Caco-2 (cell line): ENCODE measurements at regions not wholly inside any gene's neighbourhood (a gene's known extent, or its start where the extent isn't known, plus 50 kb on each side); places are given as distances from the start of the nearest gene placed in this dataset.

Experiments
- BruUV-seq: library from RNA; stranded (reverse); fragments of 400-500 nt; replicated peaks from 2 replicates; lab custom pipeline; 2021; lab: Mats Ljungman, UMichigan
- CTCF ChIA-PET: fragments of 300-600 bp; sonication (Branson Sonifier 250); formaldehyde crosslinking; loops from one replicate; lab custom pipeline; 2022; ENCODE audit warnings: antibody characterized with exemption; lab: Charles Lee
- POLR2A ChIA-PET: fragments of 300-600 bp; sonication (Branson Sonifier 250); formaldehyde crosslinking; loops from one replicate; lab custom pipeline; 2022; ENCODE audit warnings: antibody characterized with exemption; lab: Charles Lee
- DNase-seq, 2 experiments: peaks; one replicate each; pipeline versions ENCODE4 v3.0.0 to v3.0.0-alpha.2; 2020 to 2022
- H3K27me3 ChIP-seq: replicated peaks from 2 replicates; pipeline ENCODE4 v1.6.0; 2011; ENCODE audit warnings: low read length; ENCODE audit not compliant: control insufficient read depth, insufficient read depth
- H3K36me3 ChIP-seq: 2 replicates; pipeline ENCODE4 v1.5.1; 2011; ENCODE audit warnings: low read length; ENCODE audit not compliant: control insufficient read depth, insufficient read depth
- H3K4me1 ChIP-seq: fragments of 250-450 bp; sonication (Bioruptor Pico); 2 replicates; pipeline ENCODE4 v1.5.1; 2020; ENCODE audit warnings: mild to moderate bottlenecking
- H3K4me3 ChIP-seq: 2 replicates; pipeline ENCODE4 v1.5.1; 2011; ENCODE audit warnings: low read depth, mild to moderate bottlenecking, control low read depth, low read length
- H3K9me3 ChIP-seq: fragments of 250-450 bp; sonication (Bioruptor Pico); 2 replicates; pipeline ENCODE4 v1.5.1; 2020; ENCODE audit warnings: mild to moderate bottlenecking, moderate library complexity
- H3K27ac Mint-ChIP-seq: one replicate; pipeline ENCODE4 v1.8.0; 2022; ENCODE audit warnings: mixed read lengths; ENCODE audit not compliant: unreplicated experiment
- H3K27me3 Mint-ChIP-seq: one replicate; pipeline ENCODE4 v1.8.0; 2022; ENCODE audit warnings: mixed read lengths; ENCODE audit not compliant: insufficient read depth, unreplicated experiment
- H3K36me3 Mint-ChIP-seq: one replicate; pipeline ENCODE4 v1.8.0; 2022; ENCODE audit warnings: mild to moderate bottlenecking, mixed read lengths; ENCODE audit not compliant: insufficient read depth, unreplicated experiment
- H3K4me1 Mint-ChIP-seq: one replicate; pipeline ENCODE4 v1.8.0; 2022; ENCODE audit warnings: low read depth, mixed read lengths; ENCODE audit not compliant: unreplicated experiment
- H3K4me3 Mint-ChIP-seq: one replicate; pipeline ENCODE4 v1.8.0; 2022; ENCODE audit warnings: mild to moderate bottlenecking, moderate library complexity, mixed read lengths; ENCODE audit not compliant: unreplicated experiment
- H3K9me3 Mint-ChIP-seq: one replicate; pipeline ENCODE4 v1.8.0; 2022; ENCODE audit warnings: mixed read lengths; ENCODE audit not compliant: unreplicated experiment
- CTCF ChIP-seq, 2 experiments: fragments of 200-600 bp in 1 of 2; IDR thresholded peaks; 1 replicate in 1 of 2; 2 replicates in 1 of 2; pipeline versions ENCODE4 v1.5.1 to v1.8.0; 2011 to 2022; ENCODE audit warnings: antibody characterized with exemption in 1 of 2, control low read depth in 1 of 2, inconsistent platforms in 1 of 2, low read depth in 1 of 2, low read length in 1 of 2, mild to moderate bottlenecking in 1 of 2, moderate library complexity in 1 of 2; ENCODE audit not compliant: insufficient read depth in 1 of 2, severe bottlenecking in 1 of 2, unreplicated experiment in 1 of 2
- intact Hi-C: fragments of 100-400 bp; cut with micrococcal nuclease; formaldehyde crosslinking; loops from one replicate; pipeline ENCODE4 v1.10.0; 2022; ENCODE audit not compliant: unreplicated experiment

DNA sequence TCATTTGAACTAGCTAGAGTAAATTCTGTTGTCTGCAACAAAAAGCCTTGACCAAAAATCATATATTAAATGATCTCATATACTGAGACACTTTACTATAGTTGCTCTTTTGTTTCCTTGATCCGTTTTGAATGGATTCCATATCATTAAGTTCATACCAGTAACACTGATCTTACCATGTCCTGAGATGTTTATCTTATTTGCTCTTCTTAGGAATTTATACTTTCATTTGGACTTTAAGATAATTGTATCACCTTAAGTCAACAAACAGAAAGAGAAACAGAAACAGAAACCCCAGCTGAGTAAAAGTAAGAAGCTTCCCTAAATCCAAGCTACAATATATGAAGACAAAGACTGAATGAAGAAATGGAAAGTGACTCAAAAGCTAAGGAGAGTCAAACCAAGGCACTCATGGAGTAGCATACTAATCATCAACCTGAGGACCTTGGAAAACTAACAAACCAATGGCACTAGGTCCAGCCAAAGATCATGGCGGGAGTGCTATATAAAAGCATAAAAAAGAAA, 106.5 kb upstream of the COX10 start:
- H3K4me3 Mint-ChIP-seq, result no peak overlapping the region

GRCh38 chr17:13967416-13967815, 101.9 kb upstream of the COX10 start:
- no peaks in the 10 kb centered on the region for H3K9me3 Mint-ChIP-seq
- ChIA-PET CTCF (no interaction called here), POLR2A (no interaction called here)
- no peaks in the 10 kb centered on the region for H3K36me3 ChIP-seq
- no peaks in the 10 kb centered on the region for H3K36me3 Mint-ChIP-seq
- no peak for DNase-seq
- no peak overlapping the region for H3K27ac Mint-ChIP-seq
- 0 out of 2 replicates have a peak, but pooled peaks cover 3% of the 10 kb centered on the region for H3K4me1 ChIP-seq
- H3K4me3 ChIP-seq, result no peak overlapping the region
- H3K4me3 Mint-ChIP-seq, result no peak overlapping the region
- H3K27me3 ChIP-seq, result no peaks in the 10 kb centered on the region
- H3K4me1 Mint-ChIP-seq, result peaks cover 5% of the 10 kb centered on the region
- BruUV-seq, result no TSS peak
- H3K9me3 ChIP-seq, result no peaks in the 10 kb centered on the region
- no peak for TF ChIP-seq CTCF (IDR thresholded peaks at IDR 0.05; ENCODE audit: insufficient read depth in 1 of 2, low read depth in 1 of 2, low read length in 1 of 2, severe bottlenecking in 1 of 2, unreplicated experiment in 1 of 2)
- intact Hi-C loops, result no loop called here
- H3K27me3 Mint-ChIP-seq, result no peaks in the 10 kb centered on the region

More for the DNA sequence above, 106.5 kb upstream of the COX10 start:
- no peak for TF ChIP-seq CTCF (IDR thresholded peaks at IDR 0.05; ENCODE audit: insufficient read depth in 1 of 2, low read depth in 1 of 2, low read length in 1 of 2, severe bottlenecking in 1 of 2, unreplicated experiment in 1 of 2)
- POLR2A ChIA-PET, result no interaction called here
- intact Hi-C loops, result no loop called here
- no peaks in the 10 kb centered on the region for H3K9me3 ChIP-seq
- Mint-ChIP-seq H3K27me3 (no peaks in the 10 kb centered on the region), H3K4me1 (peaks cover 5% of the 10 kb centered on the region), H3K36me3 (no peaks in the 10 kb centered on the region), H3K27ac (no peak overlapping the region), H3K9me3 (no peaks in the 10 kb centered on the region)
- DNase-seq, result no peak
- no TSS peak for BruUV-seq
- CTCF ChIA-PET, result no interaction called here
- H3K4me3 ChIP-seq, result no peak overlapping the region
- no peaks in the 10 kb centered on the region for H3K36me3 ChIP-seq
- H3K27me3 ChIP-seq, result no peaks in the 10 kb centered on the region
- H3K4me1 ChIP-seq, result 0 out of 2 replicates have a peak, but pooled peaks cover 3% of the 10 kb centered on the region

GRCh38 chr17:13970531-13970930, 98.8 kb upstream of the COX10 start:
- H3K36me3 ChIP-seq, result no peaks in the 10 kb centered on the region
- no peaks in the 10 kb centered on the region for H3K36me3 Mint-ChIP-seq
- no peaks in the 10 kb centered on the region for H3K4me1 ChIP-seq
- no peak for TF ChIP-seq CTCF (IDR thresholded peaks at IDR 0.05; ENCODE audit: insufficient read depth in 1 of 2, low read depth in 1 of 2, low read length in 1 of 2, severe bottlenecking in 1 of 2, unreplicated experiment in 1 of 2)
- POLR2A ChIA-PET, result no interaction called here
- H3K4me3 Mint-ChIP-seq, result no peak overlapping the region
- no TSS peak for BruUV-seq
- no peaks in the 10 kb centered on the region for H3K27me3 Mint-ChIP-seq
- H3K27ac Mint-ChIP-seq, result no peak overlapping the region
- no peak for DNase-seq
- intact Hi-C loops, result no loop called here
- no peaks in the 10 kb centered on the region for H3K4me1 Mint-ChIP-seq
- no peaks in the 10 kb centered on the region for H3K9me3 ChIP-seq
- H3K4me3 ChIP-seq, result no peak overlapping the region
- CTCF ChIA-PET, result no interaction called here
- H3K27me3 ChIP-seq, result no peaks in the 10 kb centered on the region
- no peaks in the 10 kb centered on the region for H3K9me3 Mint-ChIP-seq
